Fibroblast of lung (primary cell): ENCODE measurements at regions not wholly inside any gene's neighbourhood (a gene's known extent, or its start where the extent isn't known, plus 50 kb on each side); places are given as distances from the start of the nearest gene placed in this dataset.

ENCODE experiments used
- DNase-seq, 2 donors: peaks; one replicate each; pipeline versions ENCODE4 v3.0.0 to v3.0.0-alpha.2; 2010; ENCODE audit warnings: low read depth in 2 of 2
- H2AFZ ChIP-seq: 2 replicates; pipeline ENCODE4 v1.5.1; 2012; ENCODE audit warnings: low read length, control low read depth, inconsistent platforms
- H3K27ac ChIP-seq: 2 replicates; pipeline ENCODE4 v1.5.1; 2011; ENCODE audit warnings: low read length, control low read depth; ENCODE audit not compliant: insufficient read depth
- H3K27me3 ChIP-seq: 2 replicates; pipeline ENCODE4 v1.5.1; 2011; ENCODE audit warnings: mild to moderate bottlenecking, low read length; ENCODE audit not compliant: control insufficient read depth, insufficient read depth
- H3K36me3 ChIP-seq: 2 replicates; pipeline ENCODE4 v1.5.1; 2011; ENCODE audit warnings: low read length; ENCODE audit not compliant: control insufficient read depth, insufficient read depth
- H3K4me1 ChIP-seq: 2 replicates; pipeline ENCODE4 v1.5.1; 2011; ENCODE audit warnings: low read length; ENCODE audit not compliant: control insufficient read depth, insufficient read depth; ENCODE audit errors: extremely low read depth
- H3K4me2 ChIP-seq: 2 replicates; pipeline ENCODE4 v1.5.1; 2011; ENCODE audit warnings: low read length, control low read depth; ENCODE audit not compliant: insufficient read depth; ENCODE audit errors: extremely low read depth
- H3K4me3 ChIP-seq, 4 experiments: fragments of 200-600 bp in 1 of 4; sonication (generic) in 1 of 4; replicated peaks in 1 of 4; 2 replicates each; pipeline ENCODE4 v1.5.1; 2011 to 2016; ENCODE audit warnings: low read length in 4 of 4, low read depth in 3 of 4, mild to moderate bottlenecking in 3 of 4, control low read depth in 2 of 4, inconsistent platforms in 1 of 4, mixed read lengths in 1 of 4; ENCODE audit not compliant: insufficient read depth in 1 of 4; ENCODE audit errors: control extremely low read depth in 1 of 4
- H3K79me2 ChIP-seq: 2 replicates; pipeline ENCODE4 v1.5.1; 2012; ENCODE audit warnings: mild to moderate bottlenecking, low read length, inconsistent platforms; ENCODE audit not compliant: control insufficient read depth, insufficient read depth
- H3K9ac ChIP-seq: 2 replicates; pipeline ENCODE4 v1.5.1; 2011; ENCODE audit warnings: mild to moderate bottlenecking, low read length, control low read depth; ENCODE audit not compliant: insufficient read depth
- H3K9me3 ChIP-seq: 2 replicates; pipeline ENCODE4 v1.5.1; 2012; ENCODE audit warnings: low read depth, low read length; ENCODE audit not compliant: control insufficient read depth, insufficient read depth
- H4K20me1 ChIP-seq: 2 replicates; pipeline ENCODE4 v1.5.1; 2011; ENCODE audit warnings: low read length; ENCODE audit not compliant: control insufficient read depth, insufficient read depth; ENCODE audit errors: extremely low read depth
- CTCF ChIP-seq, 2 donors: IDR thresholded peaks in 1 of 2; conservative IDR thresholded peaks in 1 of 2; 1 replicate in 1 of 2; 2 replicates in 1 of 2; pipeline ENCODE4 v1.5.1; 2011 to 2012; ENCODE audit warnings: low read length in 2 of 2, control low read depth in 1 of 2, inconsistent platforms in 1 of 2, low read depth in 1 of 2, mild to moderate bottlenecking in 1 of 2
- EZH2 ChIP-seq: IDR thresholded peaks from 2 replicates; pipeline ENCODE4 v1.5.1; 2012; ENCODE audit warnings: low read length, control low read depth, mild to moderate bottlenecking; ENCODE audit errors: missing control alignments

GRCh38 chrX:45697591-45697990, 496.9 kb upstream of the DIPK2B start:
- Histone ChIP-seq H3K9ac (no peak overlapping the region), H3K79me2 (no peaks in the 10 kb centered on the region), H3K36me3 (no peaks in the 10 kb centered on the region), H3K4me2 (no peak overlapping the region), H3K27ac (peak overlapping the region; percentile 79), H2AFZ (no peak overlapping the region), H4K20me1 (no peaks in the 10 kb centered on the region), H3K4me3 (no peak overlapping the region), H3K27me3 (no peaks in the 10 kb centered on the region), H3K4me1 (peaks cover 8% of the 10 kb centered on the region), H3K9me3 (no peaks in the 10 kb centered on the region)
- peak; percentile 80 to 82 for DNase-seq
- TF ChIP-seq CTCF (conservative IDR thresholded peaks at IDR 0.05 in 1 of 2, IDR thresholded peaks at IDR 0.05 in 1 of 2; ENCODE audit: low read depth in 1 of 2, low read length in 2 of 2): no peak
- no peak for TF ChIP-seq EZH2

DNA sequence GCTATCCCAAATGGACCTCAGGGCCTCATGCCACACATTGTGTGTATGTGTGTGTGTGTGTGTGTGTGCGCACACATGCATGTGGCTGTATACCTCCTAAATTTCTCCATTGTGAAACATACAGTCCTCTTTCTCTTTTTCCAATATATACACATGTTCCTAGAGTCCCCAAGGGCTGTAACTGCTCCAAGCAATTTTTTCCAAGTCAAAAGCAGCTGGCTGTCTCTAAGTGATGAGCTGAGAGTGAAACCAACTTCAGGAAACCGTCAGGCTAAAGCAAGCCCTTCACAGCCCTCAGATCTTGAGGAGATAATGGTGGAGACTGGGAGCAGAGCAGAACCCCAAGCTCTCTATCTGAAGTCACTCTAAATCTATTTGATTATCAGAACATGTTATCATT, 496.1 kb upstream of the DIPK2B start:
- Histone ChIP-seq H3K79me2 (no peaks in the 10 kb centered on the region), H3K27ac (peak overlapping the region; percentile 79), H3K36me3 (no peaks in the 10 kb centered on the region), H3K4me1 (peaks cover 8% of the 10 kb centered on the region), H3K9me3 (no peaks in the 10 kb centered on the region), H2AFZ (no peak overlapping the region), H3K9ac (no peak overlapping the region), H3K4me2 (no peak overlapping the region), H4K20me1 (no peaks in the 10 kb centered on the region), H3K4me3 (no peak overlapping the region), H3K27me3 (no peaks in the 10 kb centered on the region)
- no peak for DNase-seq
- TF ChIP-seq EZH2 (no peak), CTCF (conservative IDR thresholded peaks at IDR 0.05 in 1 of 2, IDR thresholded peaks at IDR 0.05 in 1 of 2; ENCODE audit: low read depth in 1 of 2, low read length in 2 of 2) (no peak)

DNA sequence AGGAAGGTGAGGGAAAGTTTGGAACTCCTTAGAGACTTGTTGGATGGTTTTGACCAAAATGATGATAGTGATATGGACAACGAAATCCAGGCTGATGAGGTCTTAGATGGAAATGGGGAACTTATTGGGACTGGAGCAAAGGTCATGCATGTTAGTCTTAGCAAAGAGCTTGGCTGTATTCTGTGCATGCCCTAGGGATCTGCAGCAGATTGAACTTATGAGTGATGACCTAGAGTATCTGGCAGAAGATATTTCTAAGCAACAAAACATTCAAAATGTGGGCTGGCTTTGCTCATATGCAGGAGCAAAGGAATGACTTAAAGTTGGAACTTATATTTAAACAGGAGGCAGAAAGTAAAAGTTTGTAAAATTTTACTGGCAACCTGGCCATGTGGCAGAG, 489.3 kb upstream of the DIPK2B start:
- H3K27me3 ChIP-seq: no peaks in the 10 kb centered on the region
- no peaks in the 10 kb centered on the region for H4K20me1 ChIP-seq
- H2AFZ ChIP-seq: no peak overlapping the region
- H3K4me1 ChIP-seq: peaks cover 2% of the 10 kb centered on the region
- no peak for TF ChIP-seq CTCF (conservative IDR thresholded peaks at IDR 0.05 in 1 of 2, IDR thresholded peaks at IDR 0.05 in 1 of 2; ENCODE audit: low read depth in 1 of 2, low read length in 2 of 2)
- no peak for TF ChIP-seq EZH2
- H3K36me3 ChIP-seq: no peaks in the 10 kb centered on the region
- H3K79me2 ChIP-seq: no peaks in the 10 kb centered on the region
- H3K4me3 ChIP-seq: no peak overlapping the region
- no peak for DNase-seq
- H3K9me3 ChIP-seq: no peaks in the 10 kb centered on the region
- H3K9ac ChIP-seq: no peak overlapping the region
- H3K4me2 ChIP-seq: no peak overlapping the region
- no peak overlapping the region for H3K27ac ChIP-seq
